Loucy (cell line): ENCODE measurements at regions not wholly inside any gene's neighbourhood (a gene's known extent, or its start where the extent isn't known, plus 50 kb on each side); places are given as distances from the start of the nearest gene placed in this dataset.

Experiments
- CTCF ChIP-seq: fragments of 200-600 bp; sonication (generic); conservative IDR thresholded peaks from 2 replicates; pipeline ENCODE4 v1.5.1; 2014; ENCODE audit warnings: mild to moderate bottlenecking, antibody characterized with exemption, low read length
- EZH2phosphoT487 ChIP-seq: fragments of 200-600 bp; IDR thresholded peaks from 2 replicates; pipeline ENCODE4 v1.6.1; 2018; ENCODE audit warnings: antibody characterized with exemption, mild to moderate bottlenecking, moderate library complexity, borderline replicate concordance

- TF ChIP-seq CTCF (no peak), EZH2phosphoT487 (no peak)
Measured at GRCh38 chr11:45057938-45058646, 88.3 kb upstream of the PRDM11 start.
